Bronchial epithelial cell (primary cell): ENCODE measurements at regions not wholly inside any gene's neighbourhood (a gene's known extent, or its start where the extent isn't known, plus 50 kb on each side); places are given as distances from the start of the nearest gene placed in this dataset.

Source experiments
- DNase-seq: peaks from one replicate; pipeline ENCODE4 v3.0.0-alpha.2; 2010; ENCODE audit warnings: low read depth
- FAIRE-seq: peaks from 2 replicates; lab custom pipeline; 2011; peaks lifted over from hg19 to GRCh38; lab: Jason Lieb, UNC
- H3K27me3 ChIP-seq: 2 replicates; pipeline ENCODE4 v1.5.1; 2011; ENCODE audit warnings: low read length; ENCODE audit not compliant: control insufficient read depth, insufficient read depth
- H3K36me3 ChIP-seq: 2 replicates; pipeline ENCODE4 v1.5.1; 2011; ENCODE audit warnings: low read length; ENCODE audit not compliant: control insufficient read depth, insufficient read depth
- H3K4me3 ChIP-seq: 2 replicates; pipeline ENCODE4 v1.5.1; 2011; ENCODE audit warnings: mild to moderate bottlenecking, low read depth, low read length, control low read depth
- TF ChIP-seq, protein P1 (sequence below): IDR thresholded peaks from 2 replicates; pipeline ENCODE4 v1.5.1; 2011; ENCODE audit warnings: mild to moderate bottlenecking, moderate library complexity, low read length, control low read depth, inconsistent platforms; ENCODE audit not compliant: insufficient read depth, severe bottlenecking

DNA sequence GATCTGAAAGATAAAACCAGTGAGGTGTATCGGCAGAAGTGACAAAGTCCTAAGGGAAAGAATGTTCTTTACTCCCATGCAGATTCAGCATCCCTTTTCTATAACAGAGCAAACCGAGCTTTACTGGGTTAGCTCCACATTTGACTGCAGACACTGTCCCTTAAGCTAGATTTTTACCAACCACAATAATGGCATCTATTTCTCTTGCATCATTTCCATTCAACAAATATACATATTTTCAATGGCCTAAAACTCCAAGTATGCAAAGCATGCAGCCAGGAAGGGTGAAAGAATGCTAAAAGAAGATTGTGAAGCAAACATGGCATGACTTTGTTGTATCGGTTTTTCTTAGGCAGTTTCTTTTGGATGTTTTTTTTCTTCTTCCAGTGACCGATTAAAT lies 255.4 kb downstream of the OGFRL1 start:
- TF ChIP-seq, protein P1, sequence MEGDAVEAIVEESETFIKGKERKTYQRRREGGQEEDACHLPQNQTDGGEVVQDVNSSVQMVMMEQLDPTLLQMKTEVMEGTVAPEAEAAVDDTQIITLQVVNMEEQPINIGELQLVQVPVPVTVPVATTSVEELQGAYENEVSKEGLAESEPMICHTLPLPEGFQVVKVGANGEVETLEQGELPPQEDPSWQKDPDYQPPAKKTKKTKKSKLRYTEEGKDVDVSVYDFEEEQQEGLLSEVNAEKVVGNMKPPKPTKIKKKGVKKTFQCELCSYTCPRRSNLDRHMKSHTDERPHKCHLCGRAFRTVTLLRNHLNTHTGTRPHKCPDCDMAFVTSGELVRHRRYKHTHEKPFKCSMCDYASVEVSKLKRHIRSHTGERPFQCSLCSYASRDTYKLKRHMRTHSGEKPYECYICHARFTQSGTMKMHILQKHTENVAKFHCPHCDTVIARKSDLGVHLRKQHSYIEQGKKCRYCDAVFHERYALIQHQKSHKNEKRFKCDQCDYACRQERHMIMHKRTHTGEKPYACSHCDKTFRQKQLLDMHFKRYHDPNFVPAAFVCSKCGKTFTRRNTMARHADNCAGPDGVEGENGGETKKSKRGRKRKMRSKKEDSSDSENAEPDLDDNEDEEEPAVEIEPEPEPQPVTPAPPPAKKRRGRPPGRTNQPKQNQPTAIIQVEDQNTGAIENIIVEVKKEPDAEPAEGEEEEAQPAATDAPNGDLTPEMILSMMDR = no peak
- no peaks in the 10 kb centered on the region for H3K36me3 ChIP-seq
- DNase-seq (no peak), FAIRE-seq (no peak)
- H3K27me3 ChIP-seq = no peaks in the 10 kb centered on the region
- H3K4me3 ChIP-seq = no peak overlapping the region

DNA sequence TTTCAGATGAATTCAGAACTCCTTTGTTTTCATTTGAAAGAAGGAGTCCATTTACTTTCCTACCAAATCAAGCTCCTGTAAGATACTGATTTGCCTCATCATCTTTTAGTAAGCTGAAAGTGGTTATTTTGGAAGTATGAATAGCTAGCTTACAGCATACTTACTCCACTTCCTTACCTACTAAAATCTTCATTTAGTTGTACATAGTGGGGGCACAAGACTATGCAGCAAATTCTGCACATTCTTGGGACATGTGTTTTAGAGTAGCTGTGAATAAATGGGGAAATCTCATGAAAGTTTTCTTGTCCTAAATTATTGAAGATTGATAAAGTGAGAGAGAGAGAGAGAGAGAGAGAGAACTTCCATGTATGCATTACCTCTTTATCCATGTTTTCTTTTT lies 256.3 kb downstream of the OGFRL1 start:
- no peaks in the 10 kb centered on the region for H3K36me3 ChIP-seq
- H3K27me3 ChIP-seq = no peaks in the 10 kb centered on the region
- no peak overlapping the region for H3K4me3 ChIP-seq
- DNase-seq (no peak), FAIRE-seq (no peak)
- TF ChIP-seq, protein P1 = no peak

DNA sequence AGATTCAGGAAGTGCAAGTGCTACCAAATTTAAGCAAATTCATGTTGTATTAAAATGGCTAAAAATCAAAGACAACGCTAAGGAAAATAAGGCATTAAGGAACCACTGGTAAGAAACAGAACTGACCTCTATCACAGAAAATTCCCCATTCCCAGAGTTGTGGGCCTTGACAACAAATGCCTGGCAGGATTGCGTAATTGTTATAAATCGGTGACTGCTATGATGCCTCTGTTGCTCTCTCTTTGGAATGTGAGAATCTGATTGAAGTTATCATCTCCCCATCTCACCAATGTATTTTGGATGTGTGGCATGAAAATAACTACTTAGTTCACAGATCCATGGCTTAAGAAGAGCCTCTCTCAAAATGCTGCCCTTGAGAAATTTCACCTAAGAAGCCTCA lies 257.3 kb downstream of the OGFRL1 start:
- DNase-seq (no peak), FAIRE-seq (no peak)
- H3K36me3 ChIP-seq = no peaks in the 10 kb centered on the region
- TF ChIP-seq, protein P1 = no peak
- no peaks in the 10 kb centered on the region for H3K27me3 ChIP-seq
- H3K4me3 ChIP-seq = no peak overlapping the region

DNA sequence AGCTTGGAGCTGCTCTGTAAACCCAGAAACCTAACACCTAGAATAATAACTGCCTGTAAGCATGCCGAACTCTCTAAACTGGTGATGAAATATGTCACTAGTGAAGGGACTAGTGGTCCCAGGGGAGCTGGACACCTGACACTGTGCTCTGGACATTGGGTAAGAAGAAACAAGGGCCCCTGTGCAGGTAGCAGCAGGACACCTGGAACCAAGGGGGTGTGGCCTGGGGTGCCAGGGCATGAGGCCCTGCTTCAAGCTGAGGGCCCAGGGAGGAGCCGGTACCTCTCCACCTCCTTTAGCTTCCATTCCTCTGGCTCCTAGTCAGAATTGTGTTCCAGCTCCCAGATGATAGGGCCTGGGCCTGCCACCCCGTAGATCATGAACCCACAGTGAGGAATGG lies 263.2 kb downstream of the OGFRL1 start:
- Histone ChIP-seq H3K4me3 (no peak overlapping the region), H3K36me3 (no peaks in the 10 kb centered on the region), H3K27me3 (no peaks in the 10 kb centered on the region)
- FAIRE-seq = no peak
- TF ChIP-seq, protein P1 = no peak
- DNase-seq = no peak

DNA sequence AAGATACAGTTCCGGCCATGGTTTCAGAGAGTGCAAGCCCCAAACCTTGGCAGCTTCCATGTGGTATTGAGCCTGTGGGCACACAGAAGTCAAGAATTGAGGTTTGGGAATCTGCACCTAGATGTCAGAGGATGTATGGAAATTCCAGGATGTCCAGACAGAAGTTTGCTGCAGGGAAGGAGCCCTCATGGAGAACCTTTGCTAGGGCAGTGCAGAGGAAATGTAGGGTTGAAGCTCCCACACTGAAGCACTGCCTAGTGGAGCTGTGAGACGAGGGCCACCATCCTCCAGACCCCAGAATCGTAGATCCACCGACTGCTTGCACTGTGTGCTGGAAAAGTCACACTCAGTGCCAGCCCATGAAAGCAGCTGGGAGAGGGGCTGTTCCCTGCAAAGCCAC lies 267.5 kb downstream of the OGFRL1 start:
- Histone ChIP-seq H3K4me3 (no peak overlapping the region), H3K36me3 (no peaks in the 10 kb centered on the region), H3K27me3 (no peaks in the 10 kb centered on the region)
- TF ChIP-seq, protein P1 = no peak
- DNase-seq (no peak), FAIRE-seq (no peak)

DNA sequence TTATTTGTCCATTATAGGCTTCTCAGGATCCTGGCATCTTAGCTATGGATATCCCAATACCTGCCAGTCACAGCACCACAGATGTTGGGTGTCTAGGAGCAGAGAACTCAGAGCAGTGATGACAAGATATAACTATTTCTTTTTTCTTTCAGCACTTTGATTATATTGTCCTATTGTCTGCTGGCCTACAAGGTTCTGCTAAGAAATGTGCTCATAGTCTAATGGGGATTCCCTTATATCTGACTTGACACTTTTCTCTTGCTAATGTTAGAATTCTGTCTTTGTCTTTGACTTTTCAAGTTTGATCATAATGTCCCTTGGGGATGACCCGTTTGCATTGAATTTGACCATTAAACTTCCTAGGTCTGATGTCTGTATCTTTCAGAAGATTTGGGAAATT lies 270.4 kb downstream of the OGFRL1 start:
- no peak for FAIRE-seq
- Histone ChIP-seq H3K36me3 (no peaks in the 10 kb centered on the region), H3K27me3 (no peaks in the 10 kb centered on the region), H3K4me3 (no peak overlapping the region)
- TF ChIP-seq, protein P1 = no peak
- DNase-seq = no peak
